NB4 (cell line): ENCODE measurements at regions not wholly inside any gene's neighbourhood (a gene's known extent, or its start where the extent isn't known, plus 50 kb on each side); places are given as distances from the start of the nearest gene placed in this dataset.
"Not testable (repeated sequence)": the region's sequence is repeated elsewhere in the genome, so short reads cannot be mapped to it uniquely, and the experiment has no call there.

Experiments used
- DNase-seq: peaks from one replicate; pipeline ENCODE4 v3.0.0; 2010; ENCODE audit warnings: low read depth
- H3K4me3 ChIP-seq: one replicate; pipeline ENCODE4 v1.5.1; 2011; ENCODE audit warnings: mild to moderate bottlenecking, low read depth, low read length, moderate library complexity
- MYC ChIP-seq: IDR thresholded peaks from 2 replicates; pipeline ENCODE4 v1.6.1; 2011; ENCODE audit warnings: low read depth, low read length
- POLR2A ChIP-seq: IDR thresholded peaks from 2 replicates; pipeline ENCODE4 v1.6.1; 2011; ENCODE audit warnings: mild to moderate bottlenecking; ENCODE audit not compliant: insufficient read length; ENCODE audit errors: extremely low read depth
- TF ChIP-seq, protein P1 (sequence below): IDR thresholded peaks from one replicate; pipeline ENCODE4 v1.5.1; 2012; ENCODE audit warnings: low read depth, low read length
- TF ChIP-seq, protein P2 (sequence below): IDR thresholded peaks from 2 replicates; pipeline ENCODE4 v1.6.1; 2011; ENCODE audit warnings: low read depth, low read length

DNA sequence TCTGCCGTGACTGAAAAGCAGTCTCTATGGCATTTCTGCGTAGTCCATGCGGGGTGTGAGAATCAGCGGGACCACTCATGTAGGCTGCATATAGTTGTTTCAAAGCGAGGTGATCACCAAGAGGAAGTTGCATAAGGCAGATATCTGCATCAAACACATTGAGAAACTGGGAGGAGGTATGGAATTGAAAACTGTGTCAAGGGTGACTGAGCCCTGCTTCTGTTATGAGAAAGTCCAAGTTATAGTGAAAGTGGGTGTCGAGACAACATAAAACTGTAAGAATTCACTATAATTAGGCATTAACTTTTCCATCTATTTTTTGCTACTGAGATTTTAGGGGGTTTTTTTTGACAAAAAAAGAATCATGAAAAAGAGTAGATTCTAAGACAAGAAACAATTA lies 109.3 kb downstream of the ZIC1 start:
- TF ChIP-seq POLR2A (no peak), MYC (no peak)
- TF ChIP-seq, protein P1, sequence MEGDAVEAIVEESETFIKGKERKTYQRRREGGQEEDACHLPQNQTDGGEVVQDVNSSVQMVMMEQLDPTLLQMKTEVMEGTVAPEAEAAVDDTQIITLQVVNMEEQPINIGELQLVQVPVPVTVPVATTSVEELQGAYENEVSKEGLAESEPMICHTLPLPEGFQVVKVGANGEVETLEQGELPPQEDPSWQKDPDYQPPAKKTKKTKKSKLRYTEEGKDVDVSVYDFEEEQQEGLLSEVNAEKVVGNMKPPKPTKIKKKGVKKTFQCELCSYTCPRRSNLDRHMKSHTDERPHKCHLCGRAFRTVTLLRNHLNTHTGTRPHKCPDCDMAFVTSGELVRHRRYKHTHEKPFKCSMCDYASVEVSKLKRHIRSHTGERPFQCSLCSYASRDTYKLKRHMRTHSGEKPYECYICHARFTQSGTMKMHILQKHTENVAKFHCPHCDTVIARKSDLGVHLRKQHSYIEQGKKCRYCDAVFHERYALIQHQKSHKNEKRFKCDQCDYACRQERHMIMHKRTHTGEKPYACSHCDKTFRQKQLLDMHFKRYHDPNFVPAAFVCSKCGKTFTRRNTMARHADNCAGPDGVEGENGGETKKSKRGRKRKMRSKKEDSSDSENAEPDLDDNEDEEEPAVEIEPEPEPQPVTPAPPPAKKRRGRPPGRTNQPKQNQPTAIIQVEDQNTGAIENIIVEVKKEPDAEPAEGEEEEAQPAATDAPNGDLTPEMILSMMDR: no peak
- TF ChIP-seq, protein P2, sequence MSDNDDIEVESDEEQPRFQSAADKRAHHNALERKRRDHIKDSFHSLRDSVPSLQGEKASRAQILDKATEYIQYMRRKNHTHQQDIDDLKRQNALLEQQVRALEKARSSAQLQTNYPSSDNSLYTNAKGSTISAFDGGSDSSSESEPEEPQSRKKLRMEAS: no peak
- peak; percentile 30 for DNase-seq
- no peak overlapping the region for H3K4me3 ChIP-seq

DNA sequence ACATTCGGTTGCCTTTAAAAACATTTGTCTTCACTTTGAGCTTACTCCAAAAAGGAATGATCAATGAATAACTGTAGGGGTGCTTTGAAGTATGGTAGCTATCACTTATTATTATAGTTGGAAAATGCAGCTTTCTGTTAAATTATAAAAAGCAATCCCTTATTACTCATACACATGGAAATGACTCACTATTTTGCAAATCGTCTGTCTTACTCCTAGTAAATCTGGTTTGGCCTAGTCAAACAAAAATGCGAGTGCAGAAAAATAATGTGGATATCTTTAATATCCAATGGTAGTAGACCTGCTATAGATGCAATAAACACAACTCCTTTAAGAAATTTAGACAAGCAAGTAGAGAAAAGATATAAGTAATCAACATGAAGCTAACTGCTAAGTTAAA lies 112.5 kb downstream of the ZIC1 start:
- no peak overlapping the region for H3K4me3 ChIP-seq
- no peak for TF ChIP-seq POLR2A
- TF ChIP-seq, protein P2: no peak
- no peak for TF ChIP-seq MYC
- TF ChIP-seq, protein P1: no peak
- no peak for DNase-seq

DNA sequence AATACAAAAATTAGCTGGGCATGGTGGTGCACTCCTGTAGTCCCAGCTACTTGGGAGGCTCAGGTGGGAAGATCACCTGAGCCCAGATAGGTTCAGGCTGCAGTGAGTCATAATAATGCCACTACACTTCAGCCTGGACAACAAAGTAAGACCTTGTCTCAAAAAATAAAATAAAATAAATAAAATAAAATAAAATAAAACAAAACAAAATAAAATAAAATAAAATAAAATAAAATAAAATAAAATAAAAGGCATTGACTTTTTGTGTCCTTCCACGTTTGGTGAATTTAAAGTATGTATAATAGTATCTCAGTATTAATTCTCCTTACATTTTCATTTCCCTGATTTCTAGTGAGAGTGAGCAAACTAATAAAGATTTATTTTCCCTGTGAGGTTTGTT lies 113.6 kb downstream of the ZIC1 start:
- H3K4me3 ChIP-seq: not testable (repeated sequence)

DNA sequence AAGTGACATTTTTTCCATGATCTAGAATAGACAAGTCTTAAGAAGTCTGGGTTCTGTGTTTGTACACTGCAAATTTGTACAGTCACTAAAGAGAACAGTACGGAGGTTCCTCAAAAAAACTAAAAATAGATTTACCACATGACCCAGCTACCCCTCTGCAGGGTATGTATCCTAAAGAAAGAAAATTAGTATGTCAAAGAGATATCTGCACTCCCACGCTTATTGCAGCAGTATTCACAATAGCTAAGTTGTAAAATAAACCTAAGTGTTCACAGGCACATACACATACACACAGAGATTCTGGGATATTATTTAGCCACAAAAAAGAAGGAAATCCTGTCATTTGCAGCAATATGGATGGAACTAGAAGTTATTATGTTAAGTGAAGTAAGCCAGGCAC lies 120.4 kb downstream of the ZIC1 start:
- TF ChIP-seq, protein P1: no peak
- TF ChIP-seq, protein P2: no peak
- TF ChIP-seq POLR2A (no peak), MYC (no peak)
- DNase-seq: peak; percentile 70

More for the DNA sequence above, 113.6 kb downstream of the ZIC1 start:
- not testable (repeated sequence) for DNase-seq

DNA sequence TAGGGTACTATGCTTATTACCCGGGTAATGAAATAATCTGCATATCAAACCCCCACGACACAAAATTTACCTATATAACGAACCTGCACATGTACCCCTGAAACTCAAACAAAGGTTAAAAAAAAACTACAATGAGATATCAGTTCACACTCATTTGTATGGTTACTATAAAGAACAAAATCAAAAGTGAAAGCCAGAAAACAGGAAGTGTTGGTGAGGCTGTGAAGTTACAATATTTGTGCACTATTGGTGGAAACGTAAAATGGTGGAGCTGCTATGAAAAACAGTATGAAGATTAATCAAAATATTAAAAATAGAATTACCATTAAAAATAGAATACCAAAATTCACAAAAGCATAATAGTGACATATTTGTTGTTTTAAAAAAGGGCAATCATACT lies 128.9 kb downstream of the ZIC1 start:
- TF ChIP-seq POLR2A: no peak
- TF ChIP-seq, protein P1: no peak
- TF ChIP-seq, protein P2: no peak
- no peak for TF ChIP-seq MYC
- H3K4me3 ChIP-seq: no peak overlapping the region
- peak; percentile 5 for DNase-seq

More for the DNA sequence above, 120.4 kb downstream of the ZIC1 start:
- no peak overlapping the region for H3K4me3 ChIP-seq

DNA sequence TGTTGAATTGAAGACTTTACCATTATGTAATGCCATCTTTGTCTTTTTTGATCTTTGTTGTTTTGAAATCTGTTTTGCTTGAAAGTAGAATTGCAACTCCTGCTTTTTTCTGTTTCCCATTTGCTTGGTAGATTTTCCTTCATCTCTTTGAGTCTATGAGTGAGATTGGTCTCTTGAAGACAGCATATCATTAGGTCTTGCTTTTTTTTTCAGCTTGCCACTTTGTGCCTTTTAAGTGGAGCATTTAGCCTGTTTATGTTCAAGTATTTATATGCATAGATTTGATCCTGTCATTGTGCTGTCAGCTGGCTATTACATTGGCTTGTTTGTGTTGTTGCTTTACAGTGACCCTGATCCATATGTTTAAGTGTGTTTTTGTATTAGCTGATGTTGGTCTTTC lies 131.8 kb downstream of the ZIC1 start:
- DNase-seq: no peak
- TF ChIP-seq MYC (no peak), POLR2A (no peak)
- TF ChIP-seq, protein P2: no peak
- TF ChIP-seq, protein P1: no peak

More for the DNA sequence above, 131.8 kb downstream of the ZIC1 start:
- no peak overlapping the region for H3K4me3 ChIP-seq
